T follicular helper cell (primary cell): ENCODE measurements at regions not wholly inside any gene's neighbourhood (a gene's known extent, or its start where the extent isn't known, plus 50 kb on each side); places are given as distances from the start of the nearest gene placed in this dataset.

Source experiments
- DNase-seq: peaks from one replicate; pipeline ENCODE4 v3.0.0-alpha.2; 2020; ENCODE audit warnings: low read depth

- no peak for DNase-seq
Measured at GRCh38 chr12:67498991-67499390, 149.6 kb upstream of the DYRK2 start.

- no peak for DNase-seq
Measured at GRCh38 chr12:67501362-67501761, 147.2 kb upstream of the DYRK2 start.

GRCh38 chr12:67504026-67504425 is 144.5 kb upstream of the DYRK2 start:
- no peak for DNase-seq

DNA sequence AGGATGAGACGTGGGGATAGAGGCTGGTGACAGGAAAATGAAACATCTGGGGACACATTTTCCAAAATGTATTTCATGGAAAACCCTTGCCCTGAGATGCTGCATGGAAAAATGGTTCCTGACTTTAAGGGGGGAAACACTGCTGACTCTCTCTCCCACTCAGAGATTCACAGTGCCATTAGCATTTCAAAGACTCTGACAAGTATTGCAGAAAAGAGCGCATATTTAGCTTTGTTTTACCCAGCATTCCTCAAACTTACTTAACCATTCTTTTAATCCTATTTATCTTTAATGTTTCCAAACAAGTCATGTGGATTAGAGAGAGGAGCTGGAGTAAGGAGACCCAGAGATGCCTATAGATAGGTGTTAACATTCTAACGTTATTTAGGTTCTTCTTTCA is 141.8 kb upstream of the DYRK2 start:
- no peak for DNase-seq

DNA sequence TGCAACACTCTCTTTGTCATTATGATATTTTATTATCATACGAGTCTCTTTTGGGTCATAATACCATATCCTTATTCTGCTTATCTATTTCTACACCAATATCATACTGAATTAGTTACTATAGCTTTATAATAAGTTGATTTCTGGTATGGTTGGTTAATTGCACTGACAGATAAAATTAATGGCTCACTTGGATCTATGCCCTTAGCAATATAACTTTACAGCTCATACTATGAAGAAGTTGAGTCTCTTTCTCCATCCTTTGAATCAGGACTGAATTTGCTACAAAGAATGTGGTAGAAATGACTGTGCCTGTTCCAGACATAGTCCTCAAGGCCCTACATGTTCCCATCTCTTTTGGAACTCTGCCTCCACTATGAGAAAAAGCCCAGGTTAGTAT is 139.7 kb upstream of the DYRK2 start:
- no peak for DNase-seq

DNA sequence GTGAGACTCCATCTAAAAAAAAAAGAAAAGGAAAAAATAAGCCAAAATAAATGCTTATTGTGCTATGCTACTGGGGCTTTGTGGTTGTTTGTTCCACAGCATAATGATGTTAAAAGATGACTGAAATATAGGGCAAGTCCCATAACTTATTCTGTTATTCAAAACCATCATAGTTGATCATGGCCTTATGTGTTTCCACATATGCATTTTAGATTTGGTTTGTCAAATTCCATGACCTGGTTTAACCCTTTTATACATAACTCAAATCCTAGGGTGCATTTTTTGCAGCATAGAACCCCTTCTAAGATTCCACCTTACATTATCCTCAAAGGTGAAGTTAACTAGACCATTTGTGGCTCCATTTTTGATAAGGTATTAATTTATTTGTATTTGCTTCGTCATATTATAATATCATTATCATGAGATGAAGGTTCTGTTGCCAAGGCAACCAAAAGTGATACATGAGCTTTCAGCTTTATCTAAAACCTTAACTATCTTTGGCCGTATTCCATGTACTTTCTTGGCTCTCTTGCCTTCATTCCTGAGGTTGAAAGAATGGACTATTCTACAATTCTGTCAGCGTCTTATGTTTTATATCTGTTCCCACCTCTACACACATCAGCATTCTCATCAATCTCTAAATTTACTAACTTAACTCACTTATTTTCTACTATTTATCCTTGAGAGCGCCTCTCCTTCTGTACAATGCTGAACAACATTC is 138.7 kb upstream of the DYRK2 start:
- no peak for DNase-seq

DNA sequence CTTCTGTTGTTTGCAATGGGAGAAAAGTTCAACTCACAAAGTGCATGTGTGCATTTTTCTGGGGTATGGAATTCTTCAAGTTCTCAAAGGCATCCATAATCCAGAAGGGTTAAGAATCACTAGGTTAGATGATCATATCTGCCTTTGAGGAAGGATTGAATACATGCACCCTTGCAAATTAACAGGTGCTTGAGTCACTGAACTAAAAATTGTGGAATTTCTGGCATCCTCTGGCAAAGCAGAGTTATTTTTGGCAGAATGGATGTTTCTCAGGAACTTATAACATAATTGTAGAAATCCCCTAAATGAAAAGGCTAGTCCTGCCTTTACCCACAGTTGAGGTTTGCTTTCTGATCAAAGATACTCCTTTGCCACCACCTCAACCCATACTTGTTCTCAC is 136.5 kb upstream of the DYRK2 start:
- DNase-seq: no peak

- no peak for DNase-seq
Measured at GRCh38 chr12:67514502-67514901, 134.0 kb upstream of the DYRK2 start.

GRCh38 chr12:67515679-67516340 is 132.7 kb upstream of the DYRK2 start:
- DNase-seq: peak; percentile 15

- DNase-seq: no peak
Measured at GRCh38 chr12:67517181-67517887, 131.2 kb upstream of the DYRK2 start.

- DNase-seq: no peak
Measured at GRCh38 chr12:67519484-67520433, 128.8 kb upstream of the DYRK2 start.

DNA sequence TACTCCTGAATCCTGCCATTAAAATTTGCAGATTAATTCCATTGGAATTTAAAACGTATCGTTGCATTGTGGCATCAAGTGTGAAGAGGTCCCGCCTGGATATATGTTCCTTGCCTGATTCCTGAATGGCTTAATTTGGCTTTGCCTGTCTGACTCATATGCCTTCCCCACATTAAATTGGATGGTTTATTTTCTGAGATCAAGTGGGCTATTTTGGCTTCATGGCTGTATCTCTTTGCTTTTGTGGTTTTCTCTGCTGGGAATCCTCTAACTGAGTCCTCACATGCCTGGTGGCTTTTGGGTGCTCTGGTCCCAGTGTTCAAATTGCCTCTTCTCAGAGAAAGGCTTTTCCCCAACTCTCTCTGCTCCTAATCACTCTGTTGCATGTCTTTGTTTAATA is 127.9 kb upstream of the DYRK2 start:
- DNase-seq: no peak

DNA sequence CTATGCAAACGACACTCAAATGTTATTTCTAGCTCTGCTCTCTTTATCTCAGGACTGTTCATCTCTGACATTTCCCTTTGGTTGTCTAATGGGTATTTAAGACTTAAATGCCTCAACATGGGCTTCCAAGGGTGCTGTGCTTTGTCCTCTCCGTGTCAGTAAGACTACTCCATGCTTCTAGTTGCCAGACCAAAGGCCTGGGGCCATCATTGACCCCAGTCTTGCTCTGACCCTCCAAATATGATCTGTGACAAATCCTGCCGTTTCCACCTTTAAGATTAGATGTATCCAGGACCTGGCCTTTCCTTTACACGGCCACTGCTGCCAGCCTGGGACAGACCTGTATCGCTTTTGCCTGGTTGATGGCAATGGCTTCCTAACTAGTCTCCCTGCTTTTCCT is 126.3 kb upstream of the DYRK2 start:
- DNase-seq: no peak

DNA sequence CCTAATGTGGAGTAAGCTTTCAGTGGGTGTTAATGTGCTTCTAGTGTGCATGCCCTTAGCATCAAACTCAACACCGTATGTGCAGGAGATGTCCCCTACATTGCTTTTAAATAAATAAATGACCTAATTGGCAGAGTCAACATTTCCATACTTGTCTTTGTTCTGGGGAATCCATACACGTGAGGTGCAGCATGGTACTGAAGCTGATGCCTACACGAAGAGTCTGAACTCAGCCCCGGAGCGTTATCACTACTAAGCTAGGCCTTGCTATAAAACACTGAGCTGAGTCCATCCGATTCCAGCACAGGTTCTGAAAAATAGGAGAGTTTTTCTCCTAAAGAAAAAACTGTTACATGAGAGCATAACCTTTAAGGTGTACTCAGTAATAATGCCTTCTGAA is 125.0 kb upstream of the DYRK2 start:
- no peak for DNase-seq

DNA sequence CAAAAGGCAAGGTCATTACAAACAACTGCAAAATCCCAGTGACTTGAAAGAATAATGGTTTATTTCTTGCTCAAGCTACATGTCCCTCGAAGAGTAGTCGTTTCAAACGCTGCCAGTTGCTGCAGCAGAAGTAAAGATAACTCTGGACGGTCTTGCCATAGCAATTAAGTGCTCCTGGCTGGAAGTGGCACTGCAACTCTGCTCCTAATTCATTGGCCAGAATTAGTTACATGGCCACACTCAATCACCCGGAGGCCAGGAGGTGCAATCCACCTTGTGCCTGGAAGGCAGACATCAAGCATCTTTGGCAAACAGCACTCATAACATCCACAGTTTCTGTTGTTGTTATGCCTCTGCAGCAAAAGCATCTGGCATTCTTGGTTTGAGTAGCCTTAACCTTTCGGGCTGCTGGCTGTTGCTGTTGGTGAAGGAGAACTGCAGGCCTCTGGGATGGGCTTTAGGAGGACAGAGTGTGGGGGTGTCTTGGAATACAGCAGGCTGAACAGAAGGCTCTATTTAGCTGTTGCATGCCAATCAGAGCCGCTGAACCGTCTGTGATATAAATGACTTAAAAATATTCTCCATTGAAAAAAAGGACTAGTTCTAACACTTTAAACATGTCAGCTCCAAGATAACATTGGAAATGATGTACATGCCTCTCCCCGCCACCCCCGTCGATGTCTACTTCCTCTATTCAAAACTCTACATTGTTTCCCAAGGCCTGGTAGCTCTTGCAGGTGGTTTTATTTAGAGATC is 123.5 kb upstream of the DYRK2 start:
- DNase-seq: no peak

DNA sequence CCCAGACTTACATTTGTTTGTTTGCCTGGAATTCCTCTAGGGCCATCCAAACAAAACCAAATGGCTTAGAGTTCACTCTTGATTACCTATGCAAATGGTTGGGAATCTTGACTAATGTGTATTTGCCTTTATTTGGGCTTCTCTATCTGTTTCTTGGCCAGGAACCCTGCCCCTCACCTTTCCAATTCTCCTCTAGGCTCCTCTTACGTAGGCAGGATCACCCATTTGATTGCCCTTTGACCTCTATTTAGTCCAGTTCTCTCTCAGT is 123.0 kb upstream of the DYRK2 start:
- DNase-seq: no peak

GRCh38 chr12:67526129-67526528 is 122.4 kb upstream of the DYRK2 start:
- no peak for DNase-seq

DNA sequence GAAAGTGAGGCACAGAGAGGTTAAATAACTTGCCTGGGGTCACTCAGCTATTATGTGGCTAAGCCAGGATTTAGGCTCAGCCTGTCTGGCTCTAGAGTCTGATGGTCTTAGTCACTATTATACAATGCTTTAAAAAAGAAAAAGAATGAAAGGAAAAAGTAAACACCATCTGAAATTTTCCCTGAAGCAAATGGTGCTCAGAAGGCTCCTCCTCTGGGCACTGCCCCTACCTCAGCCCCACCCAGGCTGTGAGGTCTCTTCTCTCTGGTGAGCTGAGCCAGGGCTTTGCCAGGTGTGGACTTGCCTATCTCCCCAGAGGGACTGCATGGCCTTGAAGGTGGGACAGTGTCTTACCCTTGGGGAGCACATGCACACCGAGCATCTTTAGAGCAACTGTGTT is 117.5 kb upstream of the DYRK2 start:
- DNase-seq: no peak

GRCh38 chr12:67531501-67531900 is 117.0 kb upstream of the DYRK2 start:
- no peak for DNase-seq

GRCh38 chr12:67533159-67533558 is 115.4 kb upstream of the DYRK2 start:
- DNase-seq: no peak

DNA sequence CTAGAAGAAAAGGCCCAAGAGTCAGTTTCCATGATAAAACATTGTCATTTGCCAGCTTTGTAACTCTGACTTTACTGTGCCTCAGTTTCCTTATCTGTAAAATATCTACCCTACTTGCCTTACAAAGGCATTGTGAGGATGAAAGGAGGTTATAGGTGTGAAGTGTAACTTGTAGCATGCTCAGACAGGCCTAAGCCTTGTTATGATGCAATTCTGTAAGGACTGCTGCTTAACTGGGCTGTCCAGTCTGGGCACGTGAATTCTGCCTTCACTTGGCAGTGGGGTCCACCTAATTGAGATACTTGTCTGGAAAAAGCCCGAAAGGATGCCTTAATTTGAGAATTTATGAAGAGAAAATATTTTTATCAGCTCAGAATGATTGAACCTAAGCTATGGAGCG is 114.5 kb upstream of the DYRK2 start:
- no peak for DNase-seq

DNA sequence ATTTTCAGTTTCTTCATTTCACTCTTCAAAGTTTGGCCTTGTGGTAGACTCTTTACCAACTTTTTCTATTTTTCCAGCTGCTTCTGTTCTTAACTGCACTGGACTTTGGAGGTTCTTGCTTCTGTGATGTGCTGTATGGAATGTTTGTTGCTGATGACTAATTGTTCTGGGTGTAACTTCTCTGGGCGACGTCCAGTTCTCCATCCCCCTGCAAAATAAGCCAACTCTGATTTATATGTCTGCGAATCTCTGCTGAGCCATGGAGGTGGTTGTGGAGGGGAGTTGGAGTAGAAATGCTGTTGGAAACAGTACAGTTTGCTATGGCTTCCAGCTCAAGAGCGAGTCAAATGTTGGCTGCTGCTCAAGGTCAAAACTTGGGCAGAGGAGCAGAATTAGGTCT is 113.9 kb upstream of the DYRK2 start:
- DNase-seq: no peak
